ENCODE measurements at regions not wholly inside any gene's neighbourhood (a gene's known extent, or its start where the extent isn't known, plus 50 kb on each side); places are given as distances from the start of the nearest gene placed in this dataset.

- TF ChIP-seq POLR2AphosphoS5 (IDR thresholded peaks at IDR 0.05; ENCODE audit: borderline replicate concordance, low read depth, low read length) (no peak), EZH2 (IDR thresholded peaks at IDR 0.05) (no peak), FOXP2 (optimal IDR thresholded peaks at IDR 0.05; ENCODE audit: control extremely low read depth, extremely low read length, insufficient read depth) (no peak)
Observed at GRCh38 chr10:75294866-75295701, 59.3 kb upstream of the COMTD1 start.

Data from SK-N-MC (cell line).